Glomerular visceral epithelial cell (primary cell): ENCODE measurements at regions not wholly inside any gene's neighbourhood (a gene's known extent, or its start where the extent isn't known, plus 50 kb on each side); places are given as distances from the start of the nearest gene placed in this dataset.
"Not testable (repeated sequence)": the region's sequence is repeated elsewhere in the genome, so short reads cannot be mapped to it uniquely, and the experiment has no call there.

Experiments used
- DNase-seq: peaks from one replicate; pipeline ENCODE4 v3.0.0-alpha.2; 2016; ENCODE audit errors: extremely low spot score

GRCh38 chr9:24073007-24073592, 247.1 kb upstream of the ELAVL2 start:
- no peak for DNase-seq

DNA sequence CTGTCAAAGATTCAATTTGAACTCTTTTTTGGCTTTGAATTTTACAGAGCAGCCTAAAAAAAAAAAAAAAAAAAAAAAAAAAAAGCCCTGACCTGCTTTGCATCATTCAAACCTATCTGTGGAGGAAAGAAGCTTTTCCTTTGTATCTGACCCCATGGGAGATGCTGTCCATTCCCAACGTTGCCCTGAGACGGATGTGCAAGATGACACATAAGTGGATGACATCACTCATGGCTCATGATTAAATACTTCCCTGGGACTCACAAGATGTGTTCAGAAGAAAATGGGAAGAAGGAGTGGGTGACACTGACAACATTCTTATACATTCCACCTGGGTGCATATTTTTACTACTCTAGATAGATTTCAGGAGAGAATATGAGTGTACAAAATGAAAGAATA, 245.7 kb upstream of the ELAVL2 start:
- peak; percentile 3 for DNase-seq

GRCh38 chr9:24071091-24071490, 245.1 kb upstream of the ELAVL2 start:
- no peak for DNase-seq

DNA sequence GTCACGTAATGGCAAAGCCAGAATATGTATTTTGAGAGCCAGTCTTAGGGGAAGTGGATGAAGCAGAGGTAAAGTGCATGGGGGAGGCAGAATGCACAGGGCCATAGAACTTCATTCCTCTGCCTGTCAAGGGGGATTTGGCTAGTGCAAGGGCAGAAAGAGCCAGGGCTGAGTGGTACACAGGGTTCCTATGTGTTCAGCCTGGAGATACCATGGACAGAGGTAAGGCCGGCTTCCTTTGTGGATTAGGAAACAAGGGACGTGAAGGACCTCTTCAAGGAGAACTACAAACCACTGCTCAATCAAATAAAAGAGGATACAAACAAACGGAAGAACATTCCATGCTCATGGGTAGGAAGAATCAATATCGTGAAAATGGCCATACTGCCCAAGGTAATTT, 241.1 kb upstream of the ELAVL2 start:
- not testable (repeated sequence) for DNase-seq

GRCh38 chr9:24059651-24060050, 233.6 kb upstream of the ELAVL2 start:
- DNase-seq = no peak

DNA sequence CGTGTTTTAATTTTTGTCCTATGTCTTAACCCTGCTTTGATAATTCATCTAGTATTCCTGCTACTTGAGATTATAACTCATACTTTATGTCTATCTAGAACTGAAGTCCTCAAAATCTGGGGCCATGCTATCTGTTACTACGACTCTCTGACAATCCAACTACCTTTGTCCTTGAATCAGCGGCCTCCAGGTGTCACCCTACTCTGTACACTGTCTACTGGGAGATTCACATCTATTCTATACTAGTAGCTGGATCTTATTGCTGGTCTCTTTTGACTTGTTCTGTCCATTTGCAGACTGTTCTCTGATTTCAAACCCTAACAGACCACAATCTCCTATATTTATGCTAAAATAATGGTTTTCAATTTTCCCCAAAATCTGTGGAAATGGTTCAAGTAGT, 225.5 kb upstream of the ELAVL2 start:
- no peak for DNase-seq

GRCh38 chr9:24050239-24050638, 224.2 kb upstream of the ELAVL2 start:
- DNase-seq = not testable (repeated sequence)

DNA sequence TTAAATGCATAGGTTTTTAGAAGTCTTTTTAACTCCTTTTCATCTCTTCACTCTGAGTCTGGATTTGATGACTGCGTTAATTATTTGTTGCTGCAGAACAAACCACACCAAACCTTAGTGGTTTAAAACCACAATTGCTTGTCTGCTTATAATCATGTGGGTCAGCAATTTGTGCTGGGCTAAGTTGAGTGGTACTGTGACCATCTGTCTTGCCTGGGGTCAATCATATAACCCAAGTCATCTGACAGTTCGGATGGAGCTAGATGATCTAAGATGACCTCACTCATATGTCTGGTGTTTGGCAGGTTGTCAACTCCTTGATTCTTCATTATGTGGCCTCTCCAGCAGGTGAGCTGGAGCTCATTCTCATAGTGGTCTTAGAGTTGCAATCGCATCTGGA, 219.1 kb upstream of the ELAVL2 start:
- DNase-seq = no peak

GRCh38 chr9:24044576-24044975, 218.5 kb upstream of the ELAVL2 start:
- DNase-seq = no peak

DNA sequence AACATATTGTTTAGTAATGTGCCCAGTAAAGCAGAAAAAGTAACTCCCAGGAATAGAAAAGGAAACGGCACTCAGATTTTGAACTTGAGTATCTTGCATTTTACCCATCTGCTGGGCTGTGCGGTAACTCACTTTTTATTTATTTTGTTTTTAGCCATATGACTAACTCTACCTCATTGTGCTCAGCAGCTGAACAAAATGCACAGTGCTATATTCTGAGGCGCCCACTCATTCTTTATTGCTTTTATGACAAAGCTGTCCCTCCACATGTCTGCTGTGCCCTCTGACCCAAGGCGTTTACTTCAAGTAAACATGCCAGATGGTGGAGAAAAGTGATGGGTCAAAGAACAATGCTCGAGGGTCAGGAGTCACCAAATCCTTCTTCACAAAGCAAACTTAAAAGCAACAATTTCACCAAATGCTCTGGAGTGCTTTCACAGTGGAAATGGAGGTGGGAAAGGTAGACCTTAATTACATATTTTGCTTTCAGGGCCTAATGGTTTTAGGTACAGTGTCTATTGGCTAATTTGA, 215.2 kb upstream of the ELAVL2 start:
- no peak for DNase-seq

DNA sequence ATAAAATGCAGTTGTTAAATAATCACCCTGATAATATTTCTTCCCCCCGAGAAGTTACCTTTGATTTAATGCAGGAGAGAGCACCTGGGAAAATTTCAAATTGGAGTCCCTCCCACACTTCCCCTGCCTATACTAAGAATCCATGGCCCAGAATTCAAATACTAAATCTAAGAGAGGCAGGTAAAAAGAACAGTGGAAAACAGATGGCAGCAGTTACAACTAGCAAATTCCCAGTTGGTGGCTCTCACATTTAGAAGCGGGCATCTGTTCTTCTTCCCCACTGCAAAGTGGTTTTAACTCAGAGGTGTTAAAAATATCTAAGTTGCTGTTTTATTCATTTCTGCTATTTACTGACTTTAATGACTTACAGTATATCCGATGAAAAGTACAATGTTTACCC, 210.4 kb upstream of the ELAVL2 start:
- DNase-seq = no peak

DNA sequence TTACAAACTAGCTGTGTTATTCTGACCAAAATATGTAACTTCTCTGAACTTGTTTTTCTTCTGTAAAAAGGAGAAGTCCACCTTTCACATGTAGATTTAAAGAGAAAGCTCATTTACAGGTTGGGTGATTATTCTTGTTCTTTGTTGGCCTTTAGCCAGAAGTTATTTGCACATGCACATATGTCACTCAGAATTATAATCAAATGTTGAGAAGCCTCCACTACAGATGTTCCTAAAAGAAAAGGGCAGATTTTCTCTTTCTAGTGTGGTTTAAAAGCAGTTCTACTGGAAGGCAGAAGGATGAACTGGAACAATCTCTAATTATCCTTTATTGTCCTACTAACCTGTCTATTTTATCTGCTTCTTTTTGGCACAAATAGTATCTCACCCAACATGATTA, 209.8 kb upstream of the ELAVL2 start:
- no peak for DNase-seq

DNA sequence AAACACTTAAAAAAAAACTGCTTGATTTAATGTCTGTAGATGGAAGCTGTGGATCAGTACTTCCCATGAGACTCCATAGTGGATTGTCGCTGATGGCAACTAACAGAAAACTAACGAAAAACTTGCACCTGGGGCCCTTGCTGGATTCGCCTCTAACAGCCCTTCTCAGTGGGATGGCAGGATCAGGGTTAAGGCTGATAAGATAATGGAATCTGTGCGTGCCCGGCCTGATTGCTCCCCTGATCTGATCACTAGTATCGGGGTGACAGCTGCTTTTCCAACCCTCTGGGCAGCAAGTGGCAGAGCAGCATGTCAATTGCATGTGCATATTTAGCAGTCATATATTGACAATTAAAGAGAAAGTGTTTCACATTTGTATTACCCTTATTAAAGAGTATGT, 185.8 kb upstream of the ELAVL2 start:
- DNase-seq = no peak

GRCh38 chr9:24011009-24011717, 185.1 kb upstream of the ELAVL2 start:
- no peak for DNase-seq

GRCh38 chr9:24009322-24009721, 183.3 kb upstream of the ELAVL2 start:
- no peak for DNase-seq

DNA sequence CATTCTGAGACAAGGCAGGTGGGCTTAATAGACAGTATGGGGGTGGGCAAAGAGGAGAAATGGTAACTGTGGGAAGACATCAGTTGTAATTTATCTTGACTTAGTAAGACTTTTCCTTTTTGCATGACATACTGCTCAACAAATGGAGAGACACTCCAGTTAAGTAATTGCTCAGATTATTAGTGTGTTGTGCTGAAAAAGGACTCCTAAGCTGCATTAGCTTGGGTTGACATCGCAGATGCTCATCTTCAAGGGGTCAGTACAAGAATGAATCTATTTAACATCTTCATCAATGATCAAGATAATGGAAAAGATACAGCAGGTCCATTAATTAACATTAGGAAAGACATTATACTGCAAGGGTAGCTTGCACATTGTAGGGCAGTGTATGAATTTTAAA, 181.1 kb upstream of the ELAVL2 start:
- DNase-seq = no peak

GRCh38 chr9:23991874-23992273, 165.8 kb upstream of the ELAVL2 start:
- DNase-seq = not testable (repeated sequence)

GRCh38 chr9:23979491-23979890, 153.5 kb upstream of the ELAVL2 start:
- DNase-seq = no peak

DNA sequence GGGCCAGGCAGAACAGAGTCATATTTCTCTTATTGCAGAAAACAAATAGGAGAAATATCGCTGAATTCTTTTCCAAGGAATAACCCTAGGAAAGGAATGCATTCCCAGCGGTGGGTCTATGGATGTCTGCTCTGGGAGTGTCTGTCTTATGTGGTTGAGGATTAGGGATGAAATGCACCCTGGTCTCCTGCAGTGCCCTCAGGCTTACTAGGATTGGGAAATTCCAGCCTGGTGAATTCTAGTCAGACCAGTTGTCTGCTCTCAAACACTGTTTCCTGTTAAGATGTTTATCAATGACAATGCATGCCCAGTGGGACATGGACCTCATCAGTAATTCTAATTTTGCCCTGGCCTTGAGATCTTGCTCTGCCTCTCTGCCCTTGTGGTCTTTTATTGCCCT, 136.1 kb upstream of the ELAVL2 start:
- DNase-seq = no peak

GRCh38 chr9:23945897-23946296, 119.9 kb upstream of the ELAVL2 start:
- DNase-seq = no peak

GRCh38 chr9:23941051-23941450, 115.0 kb upstream of the ELAVL2 start:
- DNase-seq = no peak

- DNase-seq = no peak
These were observed 112.9 kb upstream of the ELAVL2 start for GRCh38 chr9:23938908-23939307.

- DNase-seq = no peak
These were observed 108.4 kb upstream of the ELAVL2 start for GRCh38 chr9:23934291-23934906.
